ENCODE measurements at regions not wholly inside any gene's neighbourhood (a gene's known extent, or its start where the extent isn't known, plus 50 kb on each side); places are given as distances from the start of the nearest gene placed in this dataset.

DNA sequence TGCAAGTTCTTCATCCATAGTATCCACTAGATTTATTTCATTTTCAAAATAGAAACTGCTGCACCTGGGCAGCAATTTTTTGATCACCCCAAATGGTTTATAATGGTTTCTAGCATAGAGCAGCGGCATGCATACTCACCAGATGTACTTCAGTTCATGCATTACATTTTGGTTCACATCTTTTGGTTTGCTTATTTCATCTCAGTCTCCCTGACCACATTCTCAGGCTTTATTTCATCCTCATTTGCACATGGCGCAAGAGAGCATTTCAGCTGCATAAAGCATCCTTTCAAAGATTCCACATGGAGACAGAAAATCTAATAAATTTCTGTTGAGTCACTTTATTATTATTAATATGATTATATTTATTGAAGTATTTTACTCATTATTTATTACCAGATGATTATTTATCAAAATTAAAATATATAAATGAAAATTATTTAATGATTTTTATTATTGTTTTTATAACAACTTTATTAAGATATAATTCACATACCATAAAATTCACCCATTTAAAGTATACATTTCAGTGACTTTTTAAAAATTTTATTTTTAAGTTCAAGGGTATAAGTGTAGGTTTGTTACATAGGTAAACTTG lies 284.6 kb downstream of the TXNL1 start:
- no peak overlapping the region for H3K18ac ChIP-seq (ENCODE audit: insufficient read length, low read depth, low read length)
- Mint-ChIP-seq H3K9me3 (peaks cover 13 to 16% of the 10 kb centered on the region in 2 experiments), H3K4me1 (peaks cover 8 to 9% of the 10 kb centered on the region in 2 experiments), H3K36me3 (ENCODE audit: insufficient read depth in 1 of 3, low read depth in 3 of 3) (peaks cover 9 to 15% (median 15%) of the 10 kb centered on the region in 3 experiments), H3K4me3 (no peak overlapping the region), H3K27me3 (ENCODE audit: low read depth) (peaks cover 3% of the 10 kb centered on the region; the same call in 1 of the 2 replicates), H3K27ac (no peak overlapping the region)
- no peak overlapping the region for H3K9ac ChIP-seq (ENCODE audit: extremely low read depth, insufficient read length, low read length)
- no peak overlapping the region for H2BK120ac ChIP-seq (ENCODE audit: low read depth, low read length, poor library complexity, severe bottlenecking)
- H3K27me3 ChIP-seq (ENCODE audit: insufficient read depth, low read length), result no peaks in the 10 kb centered on the region
- H3K79me2 ChIP-seq (ENCODE audit: insufficient read depth, low read length), result no peaks in the 10 kb centered on the region
- no peak overlapping the region for H3K4ac ChIP-seq (ENCODE audit: low read depth, low read length)
- no peak overlapping the region for H3K27ac ChIP-seq (ENCODE audit: insufficient read length, low read depth, low read length)
- H4K5ac ChIP-seq (ENCODE audit: insufficient read length, low read depth, low read length), result no peak overlapping the region
- no peaks in the 10 kb centered on the region for H3K23me2 ChIP-seq (ENCODE audit: insufficient read length, low read depth, low read length, poor library complexity, severe bottlenecking)
- H3K23ac ChIP-seq (ENCODE audit: insufficient read length, low read depth, low read length), result no peak overlapping the region
- no peak overlapping the region for H3K56ac ChIP-seq (ENCODE audit: insufficient read length, low read depth, low read length)
- DNase-seq, result no peak
- no peak overlapping the region for H2BK15ac ChIP-seq (ENCODE audit: low read depth, low read length)
- no peaks in the 10 kb centered on the region for H3K79me1 ChIP-seq (ENCODE audit: insufficient read depth, low read depth, low read length, poor library complexity, severe bottlenecking)
- peaks cover 5% of the 10 kb centered on the region for H3K9me3 ChIP-seq (ENCODE audit: control insufficient read depth, low read depth, low read length)
- H3K4me2 ChIP-seq (ENCODE audit: insufficient read depth, insufficient read length, low read length), result no peak overlapping the region
- H4K8ac ChIP-seq (replicated peaks; ENCODE audit: insufficient read length, low read depth, low read length), result no peak overlapping the region
- no CpG with 5 or more reads among the region's 2 CpGs for WGBS (ENCODE audit: extremely low coverage, insufficient read length, low lambda C conversion rate)
- no peaks in the 10 kb centered on the region for H4K20me1 ChIP-seq (ENCODE audit: control insufficient read depth, insufficient read depth, insufficient read length)
- no peak for TF ChIP-seq CTCF (conservative IDR thresholded peaks at IDR 0.05)
- H2AFZ ChIP-seq (ENCODE audit: low read length), result no peak overlapping the region
- no peaks in the 10 kb centered on the region for H3K4me1 ChIP-seq (ENCODE audit: insufficient read depth, low read length)
- no peak overlapping the region for H3T11ph ChIP-seq (ENCODE audit: low read length)
- H2BK12ac ChIP-seq (ENCODE audit: insufficient read length, low read depth, low read length), result no peak overlapping the region
- no peak overlapping the region for H2BK5ac ChIP-seq (ENCODE audit: insufficient read length, low read length)
- no peak overlapping the region for H2BK20ac ChIP-seq (ENCODE audit: low read depth, low read length, poor library complexity, severe bottlenecking)
- no peak overlapping the region for H4K91ac ChIP-seq (ENCODE audit: insufficient read length, low read depth, low read length)
- H2AK5ac ChIP-seq (ENCODE audit: insufficient read length, low read length), result no peak overlapping the region
- H3K14ac ChIP-seq (ENCODE audit: insufficient read depth, low read length), result no peak overlapping the region
